Endodermal cell (in vitro differentiated cells): ENCODE measurements at regions not wholly inside any gene's neighbourhood (a gene's known extent, or its start where the extent isn't known, plus 50 kb on each side); places are given as distances from the start of the nearest gene placed in this dataset.

Experiments
- DNase-seq: peaks from one replicate; pipeline ENCODE4 v3.0.0-alpha.2; 2017
- H3K27ac ChIP-seq: 2 replicates; pipeline ENCODE4 v1.5.1; 2013; ENCODE audit warnings: mild to moderate bottlenecking, low read depth, low read length, moderate library complexity
- H3K27me3 ChIP-seq: 2 replicates; pipeline ENCODE4 v1.6.1; 2013; ENCODE audit warnings: mild to moderate bottlenecking, low read length, moderate library complexity; ENCODE audit not compliant: insufficient read depth, control insufficient read depth, poor library complexity, severe bottlenecking
- H3K36me3 ChIP-seq: 2 replicates; pipeline ENCODE4 v1.7.0; 2013; ENCODE audit warnings: mild to moderate bottlenecking, low read length, moderate library complexity; ENCODE audit not compliant: control insufficient read depth, insufficient read depth
- H3K4me1 ChIP-seq: one replicate; pipeline ENCODE4 v1.7.0; 2013; ENCODE audit warnings: low read length; ENCODE audit not compliant: control insufficient read depth, insufficient read depth
- H3K4me3 ChIP-seq: 2 replicates; pipeline ENCODE4 v1.5.1; 2013; ENCODE audit warnings: mild to moderate bottlenecking, low read length, moderate library complexity
- H3K9ac ChIP-seq: 2 replicates; pipeline ENCODE4 v1.6.1; 2013; ENCODE audit warnings: mild to moderate bottlenecking, low read length, moderate library complexity; ENCODE audit not compliant: poor library complexity, severe bottlenecking; ENCODE audit errors: extremely low read depth
- H3K9me3 ChIP-seq: 2 replicates; pipeline ENCODE4 v1.6.1; 2013; ENCODE audit warnings: mild to moderate bottlenecking, low read length, moderate library complexity; ENCODE audit not compliant: control insufficient read depth
- H3K27ac Mint-ChIP-seq: 2 replicates; pipeline ENCODE4 v1.8.0; 2020; ENCODE audit warnings: mixed read lengths
- H3K27me3 Mint-ChIP-seq: 2 replicates; pipeline ENCODE4 v1.8.0; 2021; ENCODE audit warnings: mild to moderate bottlenecking, mixed read lengths; ENCODE audit not compliant: insufficient read depth
- H3K36me3 Mint-ChIP-seq: 2 replicates; pipeline ENCODE4 v1.8.0; 2020; ENCODE audit warnings: low read depth, mixed read lengths
- H3K4me1 Mint-ChIP-seq: 2 replicates; pipeline ENCODE4 v1.8.0; 2020; ENCODE audit warnings: mixed read lengths
- H3K4me3 Mint-ChIP-seq: 2 replicates; pipeline ENCODE4 v1.8.0; 2020; ENCODE audit warnings: mild to moderate bottlenecking, moderate library complexity, mixed read lengths
- H3K9me3 Mint-ChIP-seq: 2 replicates; pipeline ENCODE4 v1.8.0; 2020; ENCODE audit warnings: mild to moderate bottlenecking, mixed read lengths
- CTCF ChIP-seq: fragments of 200-600 bp; sonication (generic); conservative IDR thresholded peaks from 2 replicates; pipeline ENCODE4 v1.5.0; 2021; ENCODE audit warnings: antibody characterized with exemption, mild to moderate bottlenecking
- WGBS, 2 experiments: methylation state at CpG; one replicate each; pipeline versions ENCODE4 v1.1.5 to v1.1.7; 2013; ENCODE audit warnings: missing lambda C conversion rate in 2 of 2, mixed read lengths in 1 of 2; ENCODE audit not compliant: insufficient coverage in 1 of 2, insufficient read length in 1 of 2; 5-methylcytosine and 5-hydroxymethylcytosine counted together

- H3K27me3 Mint-ChIP-seq: peaks cover 4% of the 10 kb centered on the region
- WGBS, 2 experiments: 91% methylated on average over 2 of the region's 2 CpGs; no CpG with 5 or more reads in 1 of the 2 experiments
- H3K9me3 ChIP-seq: peaks cover 7% of the 10 kb centered on the region
- no peak overlapping the region for H3K4me3 ChIP-seq
- H3K36me3 ChIP-seq: no peaks in the 10 kb centered on the region
- H3K27ac Mint-ChIP-seq: no peak overlapping the region
- H3K4me1 ChIP-seq: peaks cover 18% of the 10 kb centered on the region
- no peaks in the 10 kb centered on the region for H3K9me3 Mint-ChIP-seq
- H3K27me3 ChIP-seq: no peaks in the 10 kb centered on the region
- no peak overlapping the region for H3K9ac ChIP-seq
- H3K36me3 Mint-ChIP-seq: no peaks in the 10 kb centered on the region
- no peak overlapping the region for H3K27ac ChIP-seq
- H3K4me3 Mint-ChIP-seq: no peak overlapping the region
- H3K4me1 Mint-ChIP-seq: peaks cover 34% of the 10 kb centered on the region
- DNase-seq: no peak
- no peak for TF ChIP-seq CTCF
Observed at GRCh38 chr4:100290585-100290984, 100.3 kb upstream of the DDIT4L start.

- Mint-ChIP-seq H3K36me3 (no peaks in the 10 kb centered on the region), H3K4me1 (peaks cover 34% of the 10 kb centered on the region), H3K27ac (no peak overlapping the region), H3K9me3 (no peaks in the 10 kb centered on the region), H3K27me3 (peaks cover 2% of the 10 kb centered on the region), H3K4me3 (no peak overlapping the region)
- Histone ChIP-seq H3K9ac (no peak overlapping the region), H3K4me3 (no peak overlapping the region), H3K27ac (no peak overlapping the region), H3K27me3 (no peaks in the 10 kb centered on the region), H3K9me3 (peaks cover 7% of the 10 kb centered on the region), H3K4me1 (peaks cover 18% of the 10 kb centered on the region), H3K36me3 (no peaks in the 10 kb centered on the region)
- no peak for DNase-seq
- 97% methylated on average over 1 of the region's 1 CpG; no CpG with 5 or more reads in 1 of the 2 experiments for WGBS, 2 experiments
- no peak for TF ChIP-seq CTCF
Observed at GRCh38 chr4:100289946-100290345, 99.7 kb upstream of the DDIT4L start.

GRCh38 chr4:100289530-100289888, 99.2 kb upstream of the DDIT4L start:
- Histone ChIP-seq H3K9me3 (peaks cover 7% of the 10 kb centered on the region), H3K27me3 (no peaks in the 10 kb centered on the region), H3K4me3 (no peak overlapping the region), H3K4me1 (peaks cover 18% of the 10 kb centered on the region), H3K36me3 (no peaks in the 10 kb centered on the region), H3K9ac (no peak overlapping the region), H3K27ac (no peak overlapping the region)
- H3K36me3 Mint-ChIP-seq: no peaks in the 10 kb centered on the region
- H3K4me3 Mint-ChIP-seq: no peak overlapping the region
- DNase-seq: no peak
- TF ChIP-seq CTCF: no peak
- no peaks in the 10 kb centered on the region for H3K9me3 Mint-ChIP-seq
- H3K4me1 Mint-ChIP-seq: peaks cover 34% of the 10 kb centered on the region
- peaks cover 2% of the 10 kb centered on the region for H3K27me3 Mint-ChIP-seq
- H3K27ac Mint-ChIP-seq: no peak overlapping the region
- 36 to 41% methylated on average over 1 of the region's 1 CpG for WGBS, 2 experiments
